PFSK-1 (cell line): ENCODE measurements at regions not wholly inside any gene's neighbourhood (a gene's known extent, or its start where the extent isn't known, plus 50 kb on each side); places are given as distances from the start of the nearest gene placed in this dataset.

Experiments used
- POLR2AphosphoS5 ChIP-seq: IDR thresholded peaks from 2 replicates; pipeline ENCODE4 v1.6.1; 2012; ENCODE audit warnings: low read depth, mild to moderate bottlenecking, control low read depth, low read length, moderate library complexity
- TAF1 ChIP-seq: IDR thresholded peaks from 2 replicates; pipeline ENCODE4 v1.6.1; 2012; ENCODE audit warnings: low read length, control low read depth, borderline replicate concordance; ENCODE audit not compliant: insufficient read depth
- TF ChIP-seq, protein P1 (sequence below), 2 experiments: IDR thresholded peaks; 2 replicates each; pipeline versions ENCODE4 v1.6.1 to v1.8.0; 2011 to 2012; ENCODE audit warnings: low read depth in 2 of 2, low read length in 2 of 2, control low read depth in 1 of 2, inconsistent platforms in 1 of 2, mild to moderate bottlenecking in 1 of 2, moderate library complexity in 1 of 2; ENCODE audit not compliant: insufficient read depth in 1 of 2

GRCh38 chr5:74040811-74041491 is 415.0 kb downstream of the ARHGEF28 start:
- TF ChIP-seq POLR2AphosphoS5 = no peak
- TF ChIP-seq, protein P1, sequence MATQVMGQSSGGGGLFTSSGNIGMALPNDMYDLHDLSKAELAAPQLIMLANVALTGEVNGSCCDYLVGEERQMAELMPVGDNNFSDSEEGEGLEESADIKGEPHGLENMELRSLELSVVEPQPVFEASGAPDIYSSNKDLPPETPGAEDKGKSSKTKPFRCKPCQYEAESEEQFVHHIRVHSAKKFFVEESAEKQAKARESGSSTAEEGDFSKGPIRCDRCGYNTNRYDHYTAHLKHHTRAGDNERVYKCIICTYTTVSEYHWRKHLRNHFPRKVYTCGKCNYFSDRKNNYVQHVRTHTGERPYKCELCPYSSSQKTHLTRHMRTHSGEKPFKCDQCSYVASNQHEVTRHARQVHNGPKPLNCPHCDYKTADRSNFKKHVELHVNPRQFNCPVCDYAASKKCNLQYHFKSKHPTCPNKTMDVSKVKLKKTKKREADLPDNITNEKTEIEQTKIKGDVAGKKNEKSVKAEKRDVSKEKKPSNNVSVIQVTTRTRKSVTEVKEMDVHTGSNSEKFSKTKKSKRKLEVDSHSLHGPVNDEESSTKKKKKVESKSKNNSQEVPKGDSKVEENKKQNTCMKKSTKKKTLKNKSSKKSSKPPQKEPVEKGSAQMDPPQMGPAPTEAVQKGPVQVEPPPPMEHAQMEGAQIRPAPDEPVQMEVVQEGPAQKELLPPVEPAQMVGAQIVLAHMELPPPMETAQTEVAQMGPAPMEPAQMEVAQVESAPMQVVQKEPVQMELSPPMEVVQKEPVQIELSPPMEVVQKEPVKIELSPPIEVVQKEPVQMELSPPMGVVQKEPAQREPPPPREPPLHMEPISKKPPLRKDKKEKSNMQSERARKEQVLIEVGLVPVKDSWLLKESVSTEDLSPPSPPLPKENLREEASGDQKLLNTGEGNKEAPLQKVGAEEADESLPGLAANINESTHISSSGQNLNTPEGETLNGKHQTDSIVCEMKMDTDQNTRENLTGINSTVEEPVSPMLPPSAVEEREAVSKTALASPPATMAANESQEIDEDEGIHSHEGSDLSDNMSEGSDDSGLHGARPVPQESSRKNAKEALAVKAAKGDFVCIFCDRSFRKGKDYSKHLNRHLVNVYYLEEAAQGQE (IDR thresholded peaks at IDR 0.05; ENCODE audit: insufficient read depth in 1 of 2, low read depth in 2 of 2, low read length in 2 of 2) = no peak
- TF ChIP-seq TAF1 = no peak
